Tibial nerve (tissue), 4 donors: ENCODE measurements at regions not wholly inside any gene's neighbourhood (a gene's known extent, or its start where the extent isn't known, plus 50 kb on each side); places are given as distances from the start of the nearest gene placed in this dataset.

Experiments used
- EP300 ChIP-seq, 2 donors: sonication (generic); formaldehyde crosslinking; IDR thresholded peaks; one replicate each; pipeline ENCODE4 v1.6.1; 2017; ENCODE audit warnings: antibody characterized with exemption in 2 of 2, mild to moderate bottlenecking in 1 of 2
- POLR2A ChIP-seq, 2 donors: fragments of 450-650 bp; IDR thresholded peaks; one replicate each; pipeline ENCODE4 v1.6.1; 2017; ENCODE audit warnings: antibody characterized with exemption in 2 of 2, mild to moderate bottlenecking in 2 of 2, moderate library complexity in 2 of 2
- TF ChIP-seq, protein P1 (sequence below), 5 experiments: fragments of 200-600 bp in 3 of 5; fragments of 450-650 bp in 2 of 5; sonication (generic) in 3 of 5; IDR thresholded peaks; one replicate each; pipeline ENCODE4 v1.5.1; 2016 to 2019; ENCODE audit warnings: antibody characterized with exemption in 5 of 5, mild to moderate bottlenecking in 3 of 5, moderate library complexity in 2 of 5

DNA sequence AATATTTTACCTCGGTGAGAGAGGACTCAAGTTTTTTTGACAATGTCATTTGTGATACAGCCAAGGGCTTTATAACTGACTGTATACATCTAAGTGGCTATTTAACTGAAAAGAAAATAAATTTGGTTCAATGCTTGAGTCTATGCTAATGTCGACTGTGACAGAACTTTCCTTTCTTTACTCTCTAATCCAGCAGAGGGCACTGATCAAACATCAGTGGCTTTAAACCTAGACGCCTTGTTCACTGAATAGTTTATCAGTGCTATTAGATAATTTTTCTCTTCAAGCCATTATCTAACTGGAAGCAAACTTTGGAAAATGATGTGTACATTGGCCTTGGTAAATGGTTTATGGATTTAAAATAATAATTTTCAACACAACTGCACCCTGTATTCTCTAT lies 285.1 kb downstream of the CHL1 start:
- TF ChIP-seq, protein P1, sequence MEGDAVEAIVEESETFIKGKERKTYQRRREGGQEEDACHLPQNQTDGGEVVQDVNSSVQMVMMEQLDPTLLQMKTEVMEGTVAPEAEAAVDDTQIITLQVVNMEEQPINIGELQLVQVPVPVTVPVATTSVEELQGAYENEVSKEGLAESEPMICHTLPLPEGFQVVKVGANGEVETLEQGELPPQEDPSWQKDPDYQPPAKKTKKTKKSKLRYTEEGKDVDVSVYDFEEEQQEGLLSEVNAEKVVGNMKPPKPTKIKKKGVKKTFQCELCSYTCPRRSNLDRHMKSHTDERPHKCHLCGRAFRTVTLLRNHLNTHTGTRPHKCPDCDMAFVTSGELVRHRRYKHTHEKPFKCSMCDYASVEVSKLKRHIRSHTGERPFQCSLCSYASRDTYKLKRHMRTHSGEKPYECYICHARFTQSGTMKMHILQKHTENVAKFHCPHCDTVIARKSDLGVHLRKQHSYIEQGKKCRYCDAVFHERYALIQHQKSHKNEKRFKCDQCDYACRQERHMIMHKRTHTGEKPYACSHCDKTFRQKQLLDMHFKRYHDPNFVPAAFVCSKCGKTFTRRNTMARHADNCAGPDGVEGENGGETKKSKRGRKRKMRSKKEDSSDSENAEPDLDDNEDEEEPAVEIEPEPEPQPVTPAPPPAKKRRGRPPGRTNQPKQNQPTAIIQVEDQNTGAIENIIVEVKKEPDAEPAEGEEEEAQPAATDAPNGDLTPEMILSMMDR (IDR thresholded peaks at IDR 0.05): peak in 1 of 5 experiments; percentile 5
- TF ChIP-seq POLR2A (IDR thresholded peaks at IDR 0.05): no peak
- TF ChIP-seq EP300 (IDR thresholded peaks at IDR 0.05): no peak
